ENCODE measurements at regions not wholly inside any gene's neighbourhood (a gene's known extent, or its start where the extent isn't known, plus 50 kb on each side); places are given as distances from the start of the nearest gene placed in this dataset.

DNA sequence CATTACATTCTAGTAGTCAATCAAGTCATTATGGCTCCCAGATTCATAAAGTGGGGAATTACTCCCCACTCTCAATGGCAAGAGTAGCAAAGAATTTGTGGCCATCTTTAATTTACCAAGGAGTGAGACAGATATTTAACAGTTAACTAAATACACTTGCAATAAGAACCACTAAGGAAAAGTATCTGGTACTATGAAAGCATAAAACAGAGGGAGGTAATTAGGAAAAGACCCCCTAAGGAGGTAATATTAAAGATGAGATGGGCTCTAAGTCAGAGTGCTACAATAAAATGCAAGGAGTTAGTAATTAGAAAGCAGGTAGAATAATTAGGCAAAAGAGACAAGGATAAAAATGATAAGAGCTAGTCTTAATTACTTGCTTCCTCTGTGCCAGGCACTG is 301.9 kb downstream of the CHL1 start:
- no peak overlapping the region for H3K4me3 ChIP-seq
- no peaks in the 10 kb centered on the region for H3K9me3 ChIP-seq
- DNase-seq (ENCODE audit: low read depth in 1 of 2, low spot score in 1 of 2): no peak
- ChIA-PET POLR2A (no interaction called here), CTCF (no interaction called here)
- ATAC-seq: no peak
- H3K4me1 ChIP-seq: no peaks in the 10 kb centered on the region
- H3K27ac ChIP-seq: no peak overlapping the region
- no peak for TF ChIP-seq JUNB (IDR thresholded peaks at IDR 0.05)
- no peak for TF ChIP-seq HDAC2 (IDR thresholded peaks at IDR 0.05)
- TF ChIP-seq NR3C1 (IDR thresholded peaks at IDR 0.05): no peak
- FAIRE-seq: no peak
- H3K4me2 ChIP-seq: no peak overlapping the region

DNA sequence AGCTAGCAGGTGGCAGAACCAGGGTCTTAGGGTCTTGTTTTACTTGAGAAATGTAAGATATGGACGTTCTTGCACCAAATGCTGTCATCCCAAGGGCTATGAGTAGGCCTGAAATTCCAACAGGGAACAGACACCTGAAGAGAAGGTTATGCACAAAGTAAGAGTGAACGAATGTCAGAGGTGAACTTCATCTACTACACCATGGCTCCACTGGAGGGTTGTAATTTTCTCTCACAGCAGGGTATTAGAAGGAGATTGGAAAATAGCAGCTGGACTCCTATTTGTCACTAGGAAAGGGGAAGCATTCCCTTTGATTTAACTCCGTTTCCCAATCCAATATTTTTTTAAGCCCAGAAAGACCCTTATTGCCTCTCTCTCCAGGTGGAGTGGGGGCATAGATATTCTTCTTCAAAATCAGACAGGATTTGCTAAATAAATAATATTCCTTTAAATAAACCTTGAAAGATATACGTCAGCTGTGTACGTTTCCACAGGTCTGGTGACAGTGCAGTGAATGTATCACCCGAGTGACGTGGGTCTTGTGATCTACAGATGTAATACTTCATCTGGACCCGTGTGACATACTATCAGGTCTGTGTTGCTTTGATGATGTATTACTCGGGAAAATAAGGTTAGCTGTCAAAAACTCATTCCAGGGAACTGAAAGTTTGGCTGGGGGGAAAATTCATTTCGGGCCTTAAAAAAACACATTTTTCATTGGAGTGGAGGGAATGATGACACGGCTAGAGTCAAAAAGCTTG is 302.6 kb downstream of the CHL1 start:
- ChIA-PET POLR2A (no interaction called here), CTCF (no interaction called here)
- no peaks in the 10 kb centered on the region for H3K9me3 ChIP-seq
- H3K27ac ChIP-seq: no peak overlapping the region
- TF ChIP-seq SREBF2 (IDR thresholded peaks at IDR 0.05) (no peak), GATA3 (IDR thresholded peaks at IDR 0.05; ENCODE audit: borderline replicate concordance) (no peak), MAFK (IDR thresholded peaks at IDR 0.05; ENCODE audit: partially characterized antibody) (no peak), ZNF302 (CRISPR knock-in tag; IDR thresholded peaks at IDR 0.05) (no peak), CEBPB (IDR thresholded peaks at IDR 0.05) (no peak), HOXB13 (CRISPR knock-in tag; IDR thresholded peaks at IDR 0.05; ENCODE audit: low read depth) (no peak)
- DNase-seq (ENCODE audit: low read depth in 1 of 2, low spot score in 1 of 2) (no peak), FAIRE-seq (no peak), ATAC-seq (no peak)
- no peak overlapping the region for H3K4me2 ChIP-seq
- 7% methylated on average over 11 of the region's 11 CpGs for WGBS (ENCODE audit: missing lambda C conversion rate)
- H3K4me1 ChIP-seq: no peaks in the 10 kb centered on the region
- H3K4me3 ChIP-seq: no peak overlapping the region

DNA sequence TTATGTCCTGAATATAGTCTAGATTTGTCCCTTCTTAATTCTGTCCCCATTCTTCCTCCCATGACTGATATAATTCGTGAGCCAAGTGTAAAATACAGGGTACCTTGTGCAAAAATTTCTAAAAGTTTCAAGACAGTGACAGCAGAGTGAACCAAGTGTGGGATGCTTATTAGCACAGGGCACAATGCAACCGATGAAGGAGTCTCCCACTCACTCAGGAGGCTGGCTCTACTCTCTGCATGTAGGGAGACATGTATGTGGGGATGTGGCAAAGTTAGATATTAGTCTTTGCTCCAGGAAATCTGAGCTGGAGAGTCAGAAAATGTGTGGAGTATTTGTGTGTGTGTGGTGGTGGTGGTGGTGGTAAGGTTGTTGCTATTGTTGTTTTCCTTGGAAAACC is 305.9 kb downstream of the CHL1 start:
- H3K27ac ChIP-seq: no peak overlapping the region
- H3K4me1 ChIP-seq: no peaks in the 10 kb centered on the region
- ChIA-PET POLR2A (no interaction called here), CTCF (no interaction called here)
- H3K9me3 ChIP-seq: no peaks in the 10 kb centered on the region
- no peak for TF ChIP-seq RCOR1 (IDR thresholded peaks at IDR 0.05; ENCODE audit: low read depth, low read length)
- no peak for TF ChIP-seq MYC (IDR thresholded peaks at IDR 0.05; ENCODE audit: borderline replicate concordance, low read length)
- TF ChIP-seq, protein P1, sequence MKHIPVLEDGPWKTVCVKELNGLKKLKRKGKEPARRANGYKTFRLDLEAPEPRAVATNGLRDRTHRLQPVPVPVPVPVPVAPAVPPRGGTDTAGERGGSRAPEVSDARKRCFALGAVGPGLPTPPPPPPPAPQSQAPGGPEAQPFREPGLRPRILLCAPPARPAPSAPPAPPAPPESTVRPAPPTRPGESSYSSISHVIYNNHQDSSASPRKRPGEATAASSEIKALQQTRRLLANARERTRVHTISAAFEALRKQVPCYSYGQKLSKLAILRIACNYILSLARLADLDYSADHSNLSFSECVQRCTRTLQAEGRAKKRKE (CRISPR knock-in tag; IDR thresholded peaks at IDR 0.05; ENCODE audit: low read depth): no peak
- TF ChIP-seq, protein P2, sequence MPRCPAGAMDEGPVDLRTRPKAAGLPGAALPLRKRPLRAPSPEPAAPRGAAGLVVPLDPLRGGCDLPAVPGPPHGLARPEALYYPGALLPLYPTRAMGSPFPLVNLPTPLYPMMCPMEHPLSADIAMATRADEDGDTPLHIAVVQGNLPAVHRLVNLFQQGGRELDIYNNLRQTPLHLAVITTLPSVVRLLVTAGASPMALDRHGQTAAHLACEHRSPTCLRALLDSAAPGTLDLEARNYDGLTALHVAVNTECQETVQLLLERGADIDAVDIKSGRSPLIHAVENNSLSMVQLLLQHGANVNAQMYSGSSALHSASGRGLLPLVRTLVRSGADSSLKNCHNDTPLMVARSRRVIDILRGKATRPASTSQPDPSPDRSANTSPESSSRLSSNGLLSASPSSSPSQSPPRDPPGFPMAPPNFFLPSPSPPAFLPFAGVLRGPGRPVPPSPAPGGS (IDR thresholded peaks at IDR 0.05): no peak
- TF ChIP-seq RNF2 (IDR thresholded peaks at IDR 0.05; ENCODE audit: borderline replicate concordance, low read depth): no peak
- TF ChIP-seq JUNB (IDR thresholded peaks at IDR 0.05): no peak
- TF ChIP-seq, protein P3, sequence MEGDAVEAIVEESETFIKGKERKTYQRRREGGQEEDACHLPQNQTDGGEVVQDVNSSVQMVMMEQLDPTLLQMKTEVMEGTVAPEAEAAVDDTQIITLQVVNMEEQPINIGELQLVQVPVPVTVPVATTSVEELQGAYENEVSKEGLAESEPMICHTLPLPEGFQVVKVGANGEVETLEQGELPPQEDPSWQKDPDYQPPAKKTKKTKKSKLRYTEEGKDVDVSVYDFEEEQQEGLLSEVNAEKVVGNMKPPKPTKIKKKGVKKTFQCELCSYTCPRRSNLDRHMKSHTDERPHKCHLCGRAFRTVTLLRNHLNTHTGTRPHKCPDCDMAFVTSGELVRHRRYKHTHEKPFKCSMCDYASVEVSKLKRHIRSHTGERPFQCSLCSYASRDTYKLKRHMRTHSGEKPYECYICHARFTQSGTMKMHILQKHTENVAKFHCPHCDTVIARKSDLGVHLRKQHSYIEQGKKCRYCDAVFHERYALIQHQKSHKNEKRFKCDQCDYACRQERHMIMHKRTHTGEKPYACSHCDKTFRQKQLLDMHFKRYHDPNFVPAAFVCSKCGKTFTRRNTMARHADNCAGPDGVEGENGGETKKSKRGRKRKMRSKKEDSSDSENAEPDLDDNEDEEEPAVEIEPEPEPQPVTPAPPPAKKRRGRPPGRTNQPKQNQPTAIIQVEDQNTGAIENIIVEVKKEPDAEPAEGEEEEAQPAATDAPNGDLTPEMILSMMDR (IDR thresholded peaks at IDR 0.05): no peak
- TF ChIP-seq JUN (IDR thresholded peaks at IDR 0.05): no peak
- no peak for TF ChIP-seq KDM5A (IDR thresholded peaks at IDR 0.05)
- TF ChIP-seq SREBF2 (IDR thresholded peaks at IDR 0.05): no peak
- no peak for TF ChIP-seq FOXS1 (CRISPR knock-in tag; IDR thresholded peaks at IDR 0.05)
- no peak for TF ChIP-seq ZC3H11A (IDR thresholded peaks at IDR 0.05)
- no peak for TF ChIP-seq HOXB5 (CRISPR knock-in tag; IDR thresholded peaks at IDR 0.05)
- WGBS (ENCODE audit: missing lambda C conversion rate): 4% methylated on average over 2 of the region's 2 CpGs
- H3K4me3 ChIP-seq: no peak overlapping the region
- ATAC-seq (no peak), FAIRE-seq (no peak), DNase-seq (ENCODE audit: low read depth in 1 of 2, low spot score in 1 of 2) (no peak)
- H3K4me2 ChIP-seq: no peak overlapping the region
